Mesendoderm (in vitro differentiated cells): ENCODE measurements at regions not wholly inside any gene's neighbourhood (a gene's known extent, or its start where the extent isn't known, plus 50 kb on each side); places are given as distances from the start of the nearest gene placed in this dataset.

Source experiments
- DNase-seq: peaks from one replicate; pipeline ENCODE4 v3.0.0; 2013
- H2AK5ac ChIP-seq: 2 replicates; pipeline ENCODE4 v1.6.1; 2013; ENCODE audit warnings: low read length, inconsistent platforms
- H2BK120ac ChIP-seq: 2 replicates; pipeline ENCODE4 v1.6.1; 2013; ENCODE audit warnings: low read depth, mild to moderate bottlenecking, low read length, moderate library complexity, mixed read lengths
- H2BK15ac ChIP-seq: replicated peaks from 2 replicates; pipeline ENCODE4 v1.6.1; 2013; ENCODE audit warnings: low read depth, mild to moderate bottlenecking, moderate library complexity
- H2BK5ac ChIP-seq: 2 replicates; pipeline ENCODE4 v1.6.1; 2013; ENCODE audit warnings: low read length, inconsistent platforms
- H3K18ac ChIP-seq: 2 replicates; pipeline ENCODE4 v1.6.1; 2013; ENCODE audit warnings: mild to moderate bottlenecking, low read length, mixed read lengths
- H3K23ac ChIP-seq: one replicate; pipeline ENCODE4 v1.6.1; 2013; ENCODE audit warnings: low read length
- H3K27ac ChIP-seq: 2 replicates; pipeline ENCODE4 v1.5.1; 2013; ENCODE audit warnings: low read depth, mild to moderate bottlenecking, inconsistent platforms, low read length, moderate library complexity
- H3K27me3 ChIP-seq: 2 replicates; pipeline ENCODE4 v1.6.1; 2013; ENCODE audit warnings: low read length, control low read depth, mild to moderate bottlenecking, inconsistent platforms; ENCODE audit not compliant: insufficient read depth, poor library complexity
- H3K36me3 ChIP-seq: 2 replicates; pipeline ENCODE4 v1.6.1; 2013; ENCODE audit warnings: low read length, inconsistent platforms; ENCODE audit not compliant: control insufficient read depth, insufficient read depth
- H3K4ac ChIP-seq: one replicate; pipeline ENCODE4 v1.6.1; 2013; ENCODE audit warnings: low read depth, mild to moderate bottlenecking, low read length, moderate library complexity
- H3K4me1 ChIP-seq: 2 replicates; pipeline ENCODE4 v1.6.1; 2013; ENCODE audit warnings: low read depth, low read length, inconsistent platforms; ENCODE audit not compliant: control insufficient read depth
- H3K4me2 ChIP-seq: 2 replicates; pipeline ENCODE4 v1.6.1; 2013; ENCODE audit warnings: low read length
- H3K4me3 ChIP-seq: 2 replicates; pipeline ENCODE4 v1.5.1; 2013; ENCODE audit warnings: mild to moderate bottlenecking, low read length
- H3K56ac ChIP-seq: one replicate; pipeline ENCODE4 v1.6.1; 2013; ENCODE audit warnings: low read length
- H3K79me1 ChIP-seq: 2 replicates; pipeline ENCODE4 v1.6.1; 2013; ENCODE audit warnings: low read length, inconsistent platforms
- H3K79me2 ChIP-seq: 2 replicates; pipeline ENCODE4 v1.6.1; 2013; ENCODE audit warnings: mild to moderate bottlenecking, low read length; ENCODE audit not compliant: control insufficient read depth, insufficient read depth
- H3K9ac ChIP-seq: 2 replicates; pipeline ENCODE4 v1.6.1; 2013; ENCODE audit warnings: low read length, inconsistent platforms
- H4K5ac ChIP-seq: one replicate; pipeline ENCODE4 v1.6.1; 2013; ENCODE audit warnings: low read length
- H4K8ac ChIP-seq: one replicate; pipeline ENCODE4 v1.6.1; 2013; ENCODE audit warnings: low read depth, mild to moderate bottlenecking, control low read depth, low read length, moderate library complexity
- WGBS: extraction: QIAGEN DNeasy Blood & Tissue Kit; methylation state at CpG from one replicate; pipeline ENCODE4 v1.1.7; 2013; ENCODE audit warnings: low lambda C conversion rate, missing lambda C conversion rate; ENCODE audit not compliant: insufficient coverage; ENCODE audit errors: extremely low coverage; 5-methylcytosine and 5-hydroxymethylcytosine counted together

- no peaks in the 10 kb centered on the region for H3K79me2 ChIP-seq
- H3K36me3 ChIP-seq: no peaks in the 10 kb centered on the region
- no peak overlapping the region for H3K4me3 ChIP-seq
- H3K27ac ChIP-seq: no peak overlapping the region
- H3K56ac ChIP-seq: no peak overlapping the region
- no peak overlapping the region for H3K23ac ChIP-seq
- H2BK5ac ChIP-seq: no peak overlapping the region
- H3K18ac ChIP-seq: no peak overlapping the region
- DNase-seq: no peak
- H2BK15ac ChIP-seq: no peak overlapping the region
- H4K5ac ChIP-seq: no peak overlapping the region
- no peak overlapping the region for H3K9ac ChIP-seq
- WGBS: no CpG with 5 or more reads among the region's 3 CpGs
- no peak overlapping the region for H2BK120ac ChIP-seq
- H3K4ac ChIP-seq: no peak overlapping the region
- H3K79me1 ChIP-seq: no peaks in the 10 kb centered on the region
- no peaks in the 10 kb centered on the region for H3K27me3 ChIP-seq
- no peak overlapping the region for H4K8ac ChIP-seq
- no peak overlapping the region for H2AK5ac ChIP-seq
- H3K4me2 ChIP-seq: no peak overlapping the region
- no peaks in the 10 kb centered on the region for H3K4me1 ChIP-seq
Observed at GRCh38 chr6:68544450-68544849, 90.6 kb upstream of the ADGRB3 start.

- no peaks in the 10 kb centered on the region for H3K36me3 ChIP-seq
- no peaks in the 10 kb centered on the region for H3K4me1 ChIP-seq
- H3K4ac ChIP-seq: no peak overlapping the region
- H3K4me2 ChIP-seq: no peak overlapping the region
- H3K18ac ChIP-seq: no peak overlapping the region
- no peak for DNase-seq
- H3K79me2 ChIP-seq: no peaks in the 10 kb centered on the region
- H3K4me3 ChIP-seq: no peak overlapping the region
- H2BK120ac ChIP-seq: no peak overlapping the region
- H2AK5ac ChIP-seq: no peak overlapping the region
- no CpG with 5 or more reads among the region's 21 CpGs for WGBS
- no peaks in the 10 kb centered on the region for H3K27me3 ChIP-seq
- H2BK5ac ChIP-seq: no peak overlapping the region
- H3K9ac ChIP-seq: no peak overlapping the region
- no peak overlapping the region for H3K23ac ChIP-seq
- no peak overlapping the region for H4K5ac ChIP-seq
- H4K8ac ChIP-seq: no peak overlapping the region
- H3K27ac ChIP-seq: no peak overlapping the region
- H3K79me1 ChIP-seq: no peaks in the 10 kb centered on the region
- no peak overlapping the region for H2BK15ac ChIP-seq
- no peak overlapping the region for H3K56ac ChIP-seq
Observed at GRCh38 chr6:68533339-68533795, 101.7 kb upstream of the ADGRB3 start.

GRCh38 chr6:68527691-68528090, 107.4 kb upstream of the ADGRB3 start:
- H2AK5ac ChIP-seq: no peak overlapping the region
- no peak overlapping the region for H4K8ac ChIP-seq
- H3K79me2 ChIP-seq: no peaks in the 10 kb centered on the region
- H3K36me3 ChIP-seq: no peaks in the 10 kb centered on the region
- H3K56ac ChIP-seq: no peak overlapping the region
- H2BK15ac ChIP-seq: no peak overlapping the region
- no peak overlapping the region for H3K4me3 ChIP-seq
- H3K4ac ChIP-seq: no peak overlapping the region
- H2BK5ac ChIP-seq: no peak overlapping the region
- no peak overlapping the region for H3K23ac ChIP-seq
- DNase-seq: no peak
- no peak overlapping the region for H3K9ac ChIP-seq
- H3K79me1 ChIP-seq: no peaks in the 10 kb centered on the region
- no peak overlapping the region for H3K4me2 ChIP-seq
- no peaks in the 10 kb centered on the region for H3K4me1 ChIP-seq
- H3K27me3 ChIP-seq: no peaks in the 10 kb centered on the region
- no peak overlapping the region for H3K27ac ChIP-seq
- WGBS: no CpG with 5 or more reads among the region's 4 CpGs
- no peak overlapping the region for H3K18ac ChIP-seq
- H2BK120ac ChIP-seq: no peak overlapping the region
- no peak overlapping the region for H4K5ac ChIP-seq

- no peak for DNase-seq
- no CpG with 5 or more reads among the region's 6 CpGs for WGBS
- Histone ChIP-seq H2BK120ac (no peak overlapping the region), H3K36me3 (no peaks in the 10 kb centered on the region), H3K4me1 (no peaks in the 10 kb centered on the region), H3K79me2 (no peaks in the 10 kb centered on the region), H2AK5ac (no peak overlapping the region), H3K4ac (no peak overlapping the region), H3K79me1 (no peaks in the 10 kb centered on the region), H3K4me3 (no peak overlapping the region), H3K56ac (no peak overlapping the region), H3K27ac (no peak overlapping the region), H3K23ac (no peak overlapping the region), H2BK15ac (no peak overlapping the region), H4K8ac (no peak overlapping the region), H3K18ac (no peak overlapping the region), H2BK5ac (no peak overlapping the region), H3K4me2 (no peak overlapping the region), H3K27me3 (no peaks in the 10 kb centered on the region), H4K5ac (no peak overlapping the region), H3K9ac (no peak overlapping the region)
Observed at GRCh38 chr6:68506911-68507310, 128.2 kb upstream of the ADGRB3 start.

GRCh38 chr6:68502946-68503345, 132.1 kb upstream of the ADGRB3 start:
- Histone ChIP-seq H3K4me1 (no peaks in the 10 kb centered on the region), H3K27me3 (no peaks in the 10 kb centered on the region)

GRCh38 chr6:68497927-68498326, 137.2 kb upstream of the ADGRB3 start:
- Histone ChIP-seq H3K18ac (no peak overlapping the region), H3K79me1 (no peaks in the 10 kb centered on the region), H2BK15ac (no peak overlapping the region), H2BK120ac (no peak overlapping the region), H3K9ac (no peak overlapping the region), H4K5ac (no peak overlapping the region), H3K4me3 (no peak overlapping the region), H3K4me1 (no peaks in the 10 kb centered on the region), H3K4me2 (no peak overlapping the region), H3K23ac (no peak overlapping the region), H2AK5ac (no peak overlapping the region), H3K56ac (no peak overlapping the region), H3K4ac (no peak overlapping the region), H3K27me3 (no peaks in the 10 kb centered on the region), H3K27ac (no peak overlapping the region), H2BK5ac (no peak overlapping the region), H3K79me2 (no peaks in the 10 kb centered on the region), H3K36me3 (no peaks in the 10 kb centered on the region), H4K8ac (no peak overlapping the region)
- no peak for DNase-seq
- no CpG with 5 or more reads among the region's 1 CpG for WGBS

More at GRCh38 chr6:68502946-68503345, 132.1 kb upstream of the ADGRB3 start:
- no peak overlapping the region for H3K9ac ChIP-seq
- H4K5ac ChIP-seq: no peak overlapping the region
- H2BK15ac ChIP-seq: no peak overlapping the region
- no peaks in the 10 kb centered on the region for H3K36me3 ChIP-seq
- H3K18ac ChIP-seq: no peak overlapping the region
- no peak overlapping the region for H3K56ac ChIP-seq
- no peak overlapping the region for H3K4me3 ChIP-seq
- no peak overlapping the region for H3K23ac ChIP-seq
- no peak overlapping the region for H4K8ac ChIP-seq
- H2BK5ac ChIP-seq: no peak overlapping the region
- H3K4ac ChIP-seq: no peak overlapping the region
- H3K4me2 ChIP-seq: no peak overlapping the region
- no CpG with 5 or more reads among the region's 1 CpG for WGBS
- H3K79me1 ChIP-seq: no peaks in the 10 kb centered on the region
- H2BK120ac ChIP-seq: no peak overlapping the region
- H2AK5ac ChIP-seq: no peak overlapping the region
- H3K79me2 ChIP-seq: no peaks in the 10 kb centered on the region
- H3K27ac ChIP-seq: no peak overlapping the region
- DNase-seq: no peak
